22Rv1 (cell line): ENCODE measurements at regions not wholly inside any gene's neighbourhood (a gene's known extent, or its start where the extent isn't known, plus 50 kb on each side); places are given as distances from the start of the nearest gene placed in this dataset.

Experiments
- CTCF ChIP-seq: fragments of 450-650 bp; IDR thresholded peaks from 2 replicates; pipeline ENCODE4 v1.5.1; 2017; ENCODE audit warnings: mild to moderate bottlenecking
- ZFX ChIP-seq: fragments of 450-650 bp; IDR thresholded peaks from 2 replicates; pipeline ENCODE4 v1.6.1; 2017; ENCODE audit warnings: antibody characterized with exemption, borderline replicate concordance

GRCh38 chr13:68007576-68007975 is 777.4 kb upstream of the PCDH9 start:
- no peak for TF ChIP-seq CTCF
- no peak for TF ChIP-seq ZFX
